ENCODE measurements at regions not wholly inside any gene's neighbourhood (a gene's known extent, or its start where the extent isn't known, plus 50 kb on each side); places are given as distances from the start of the nearest gene placed in this dataset.

GRCh38 chr11:91366816-91367215, 857.8 kb upstream of the FAT3 start:
- CTCF ChIA-PET, result no interaction called here
- POLR2A ChIA-PET, result no interaction called here
- TF ChIP-seq, protein P1, sequence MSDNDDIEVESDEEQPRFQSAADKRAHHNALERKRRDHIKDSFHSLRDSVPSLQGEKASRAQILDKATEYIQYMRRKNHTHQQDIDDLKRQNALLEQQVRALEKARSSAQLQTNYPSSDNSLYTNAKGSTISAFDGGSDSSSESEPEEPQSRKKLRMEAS (IDR thresholded peaks at IDR 0.05; ENCODE audit: low read depth), result no peak
- TF ChIP-seq RAD21 (IDR thresholded peaks at IDR 0.05; ENCODE audit: low read length), result no peak
- no peak for TF ChIP-seq POLR2AphosphoS5 (IDR thresholded peaks at IDR 0.05; ENCODE audit: low read depth, low read length)
- no peak for TF ChIP-seq FOSL2 (IDR thresholded peaks at IDR 0.05; ENCODE audit: borderline replicate concordance, low read depth)
- TF ChIP-seq SMC3 (IDR thresholded peaks at IDR 0.05; ENCODE audit: low read depth, low read length), result no peak
- TF ChIP-seq CHD2 (IDR thresholded peaks at IDR 0.05; ENCODE audit: low read length, partially characterized antibody), result no peak
- no peak for TF ChIP-seq TAF1 (IDR thresholded peaks at IDR 0.05; ENCODE audit: borderline replicate concordance, low read depth, low read length)
- TF ChIP-seq EZH2phosphoT487 (IDR thresholded peaks at IDR 0.05; ENCODE audit: borderline replicate concordance, low read depth), result no peak
- no peak for TF ChIP-seq MXI1 (IDR thresholded peaks at IDR 0.05; ENCODE audit: low read depth, low read length)
- TF ChIP-seq, protein P2, sequence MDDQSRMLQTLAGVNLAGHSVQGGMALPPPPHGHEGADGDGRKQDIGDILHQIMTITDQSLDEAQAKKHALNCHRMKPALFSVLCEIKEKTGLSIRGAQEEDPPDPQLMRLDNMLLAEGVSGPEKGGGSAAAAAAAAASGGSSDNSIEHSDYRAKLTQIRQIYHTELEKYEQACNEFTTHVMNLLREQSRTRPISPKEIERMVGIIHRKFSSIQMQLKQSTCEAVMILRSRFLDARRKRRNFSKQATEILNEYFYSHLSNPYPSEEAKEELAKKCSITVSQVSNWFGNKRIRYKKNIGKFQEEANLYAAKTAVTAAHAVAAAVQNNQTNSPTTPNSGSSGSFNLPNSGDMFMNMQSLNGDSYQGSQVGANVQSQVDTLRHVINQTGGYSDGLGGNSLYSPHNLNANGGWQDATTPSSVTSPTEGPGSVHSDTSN (IDR thresholded peaks at IDR 0.05), result no peak
- no peak for TF ChIP-seq TEAD4 (IDR thresholded peaks at IDR 0.05; ENCODE audit: borderline replicate concordance, insufficient read depth)
- TF ChIP-seq RXRA (IDR thresholded peaks at IDR 0.05; ENCODE audit: borderline replicate concordance, low read depth), result no peak
- TF ChIP-seq REST (IDR thresholded peaks at IDR 0.05; ENCODE audit: low read depth, low read length), result no peak
- TF ChIP-seq TCF12 (IDR thresholded peaks at IDR 0.05), result no peak
- no peak for TF ChIP-seq FOXJ3 (CRISPR knock-in tag; IDR thresholded peaks at IDR 0.05)
- Histone ChIP-seq H3K27me3 (ENCODE audit: insufficient read depth) (no peaks in the 10 kb centered on the region), H4K20me1 (ENCODE audit: insufficient read depth) (no peaks in the 10 kb centered on the region), H3F3A (replicated peaks; ENCODE audit: insufficient read depth) (no peaks in the 10 kb centered on the region), H3K4me1 (ENCODE audit: control insufficient read depth in 1 of 2, insufficient read depth in 2 of 2, low read depth in 1 of 2, low read length in 1 of 2) (no peaks in the 10 kb centered on the region), H3K4me2 (no peak overlapping the region), H3K27ac (ENCODE audit: low read depth in 2 of 2, low read length in 1 of 2) (no peak overlapping the region), H3K9me2 (no peaks in the 10 kb centered on the region), H2AFZ (ENCODE audit: low read depth) (no peak overlapping the region), H3K79me2 (ENCODE audit: insufficient read depth) (no peaks in the 10 kb centered on the region), H3K4me3 (ENCODE audit: low read depth in 2 of 2, low read length in 1 of 2) (no peak overlapping the region), H3K9ac (no peak overlapping the region), H3K36me3 (replicated peaks in 1 of 2; ENCODE audit: control insufficient read depth in 1 of 2, insufficient read depth in 2 of 2, low read length in 1 of 2) (no peaks in the 10 kb centered on the region), H3K9me3 (no peaks in the 10 kb centered on the region)
- 57% methylated on average over 6 of the region's 6 CpGs for WGBS (ENCODE audit: low lambda C conversion rate)
- no peak for DNase-seq

All from SK-N-SH (cell line).